ENCODE measurements at regions not wholly inside any gene's neighbourhood (a gene's known extent, or its start where the extent isn't known, plus 50 kb on each side); places are given as distances from the start of the nearest gene placed in this dataset.

DNA sequence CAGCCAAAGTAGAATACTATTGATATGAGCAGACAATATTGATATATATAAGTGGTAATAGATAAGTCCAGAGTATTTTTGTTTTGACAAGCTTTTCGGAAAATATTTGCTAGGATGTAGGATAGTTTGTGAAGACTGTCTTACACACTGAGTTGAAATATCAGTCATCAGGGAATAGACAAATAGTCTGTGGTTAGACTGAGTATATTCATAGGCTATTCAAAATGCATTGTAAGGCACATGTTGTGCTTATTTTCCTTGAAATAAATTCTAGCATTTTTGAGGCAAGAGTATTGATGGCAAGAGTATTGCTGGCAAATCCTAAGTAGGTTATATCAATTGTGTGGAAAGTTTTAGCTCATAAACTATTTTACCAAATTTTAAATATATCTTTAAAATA lies 201.1 kb downstream of the LRIG3 start:
- H3K4me3 ChIP-seq (ENCODE audit: low read length in 2 of 2) = no peak overlapping the region
- H3K36me3 ChIP-seq (ENCODE audit: control insufficient read depth in 2 of 2, insufficient read depth in 2 of 2, low read length in 1 of 2) = no peaks in the 10 kb centered on the region
- DNase-seq (ENCODE audit: low read depth in 6 of 9, low spot score in 9 of 9) = no peak
- H3K9me3 ChIP-seq (ENCODE audit: control insufficient read depth in 2 of 2, insufficient read depth in 1 of 2, low read length in 1 of 2) = no peaks in the 10 kb centered on the region
- no peaks in the 10 kb centered on the region for H3K27me3 ChIP-seq (ENCODE audit: control insufficient read depth in 2 of 2, insufficient read depth in 1 of 2, low read length in 1 of 2)
- no peak overlapping the region for H3K27ac ChIP-seq (ENCODE audit: low read depth in 1 of 2, low read length in 1 of 2)
- 99% methylated on average over 1 of the region's 1 CpG for WGBS
- no peaks in the 10 kb centered on the region for H3K4me1 ChIP-seq (ENCODE audit: control insufficient read depth in 2 of 2, insufficient read depth in 2 of 2, low read length in 2 of 2)

- H3K36me3 ChIP-seq (ENCODE audit: control insufficient read depth in 2 of 2, insufficient read depth in 2 of 2, low read length in 1 of 2) = no peaks in the 10 kb centered on the region
Measured at GRCh38 chr12:58720421-58720820, 199.9 kb downstream of the LRIG3 start.

GRCh38 chr12:58725400-58726105 lies 194.8 kb downstream of the LRIG3 start:
- Histone ChIP-seq H3K27ac (ENCODE audit: low read depth in 1 of 2, low read length in 1 of 2) (no peak overlapping the region), H3K27me3 (ENCODE audit: control insufficient read depth in 2 of 2, insufficient read depth in 1 of 2, low read length in 1 of 2) (no peaks in the 10 kb centered on the region), H3K36me3 (ENCODE audit: control insufficient read depth in 2 of 2, insufficient read depth in 2 of 2, low read length in 1 of 2) (no peaks in the 10 kb centered on the region), H3K4me1 (ENCODE audit: control insufficient read depth in 2 of 2, insufficient read depth in 2 of 2, low read length in 2 of 2) (no peaks in the 10 kb centered on the region), H3K9me3 (ENCODE audit: control insufficient read depth in 2 of 2, insufficient read depth in 1 of 2, low read length in 1 of 2) (no peaks in the 10 kb centered on the region), H3K4me3 (ENCODE audit: low read length in 2 of 2) (no peak overlapping the region)
- 87% methylated on average over 5 of the region's 5 CpGs for WGBS
- no peak for DNase-seq (ENCODE audit: low read depth in 6 of 9, low spot score in 9 of 9)

More at GRCh38 chr12:58720421-58720820, 199.9 kb downstream of the LRIG3 start:
- Histone ChIP-seq H3K27ac (ENCODE audit: low read depth in 1 of 2, low read length in 1 of 2) (no peak overlapping the region), H3K9me3 (ENCODE audit: control insufficient read depth in 2 of 2, insufficient read depth in 1 of 2, low read length in 1 of 2) (no peaks in the 10 kb centered on the region), H3K4me3 (ENCODE audit: low read length in 2 of 2) (no peak overlapping the region), H3K4me1 (ENCODE audit: control insufficient read depth in 2 of 2, insufficient read depth in 2 of 2, low read length in 2 of 2) (no peaks in the 10 kb centered on the region), H3K27me3 (ENCODE audit: control insufficient read depth in 2 of 2, insufficient read depth in 1 of 2, low read length in 1 of 2) (no peaks in the 10 kb centered on the region)
- DNase-seq (ENCODE audit: low read depth in 6 of 9, low spot score in 9 of 9) = no peak

DNA sequence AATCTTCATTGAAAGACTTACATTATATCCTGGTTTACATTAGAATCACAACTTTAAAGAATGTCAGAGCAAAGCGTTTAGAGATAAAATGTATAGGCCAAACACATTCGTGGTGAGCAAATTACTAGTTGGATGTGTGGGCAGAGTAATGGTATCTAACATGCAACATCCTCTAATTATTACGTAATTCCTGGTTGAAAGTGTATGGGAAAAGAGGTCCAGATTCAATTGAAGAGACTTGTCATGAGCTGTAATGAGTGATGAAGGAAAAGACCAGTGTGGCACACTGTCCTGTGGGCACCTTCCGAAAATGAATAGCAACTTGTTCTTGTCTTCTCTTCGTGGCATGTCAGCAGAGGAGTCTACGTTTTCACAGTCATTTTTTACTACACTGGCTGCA lies 192.8 kb downstream of the LRIG3 start:
- Histone ChIP-seq H3K27me3 (ENCODE audit: control insufficient read depth in 2 of 2, insufficient read depth in 1 of 2, low read length in 1 of 2) (no peaks in the 10 kb centered on the region), H3K36me3 (ENCODE audit: control insufficient read depth in 2 of 2, insufficient read depth in 2 of 2, low read length in 1 of 2) (no peaks in the 10 kb centered on the region), H3K4me1 (ENCODE audit: control insufficient read depth in 2 of 2, insufficient read depth in 2 of 2, low read length in 2 of 2) (no peaks in the 10 kb centered on the region), H3K27ac (ENCODE audit: low read depth in 1 of 2, low read length in 1 of 2) (no peak overlapping the region), H3K4me3 (ENCODE audit: low read length in 2 of 2) (no peak overlapping the region), H3K9me3 (ENCODE audit: control insufficient read depth in 2 of 2, insufficient read depth in 1 of 2, low read length in 1 of 2) (no peaks in the 10 kb centered on the region)
- WGBS = 87% methylated on average over 6 of the region's 6 CpGs
- DNase-seq (ENCODE audit: low read depth in 6 of 9, low spot score in 9 of 9) = no peak

GRCh38 chr12:58728397-58728796 lies 191.9 kb downstream of the LRIG3 start:
- Histone ChIP-seq H3K36me3 (ENCODE audit: control insufficient read depth in 2 of 2, insufficient read depth in 2 of 2, low read length in 1 of 2) (no peaks in the 10 kb centered on the region), H3K4me1 (ENCODE audit: control insufficient read depth in 2 of 2, insufficient read depth in 2 of 2, low read length in 2 of 2) (no peaks in the 10 kb centered on the region), H3K27ac (ENCODE audit: low read depth in 1 of 2, low read length in 1 of 2) (no peak overlapping the region), H3K9me3 (ENCODE audit: control insufficient read depth in 2 of 2, insufficient read depth in 1 of 2, low read length in 1 of 2) (no peaks in the 10 kb centered on the region), H3K4me3 (ENCODE audit: low read length in 2 of 2) (no peak overlapping the region), H3K27me3 (ENCODE audit: control insufficient read depth in 2 of 2, insufficient read depth in 1 of 2, low read length in 1 of 2) (no peaks in the 10 kb centered on the region)
- no peak for DNase-seq (ENCODE audit: low read depth in 6 of 9, low spot score in 9 of 9)
- WGBS = 88% methylated on average over 1 of the region's 1 CpG

DNA sequence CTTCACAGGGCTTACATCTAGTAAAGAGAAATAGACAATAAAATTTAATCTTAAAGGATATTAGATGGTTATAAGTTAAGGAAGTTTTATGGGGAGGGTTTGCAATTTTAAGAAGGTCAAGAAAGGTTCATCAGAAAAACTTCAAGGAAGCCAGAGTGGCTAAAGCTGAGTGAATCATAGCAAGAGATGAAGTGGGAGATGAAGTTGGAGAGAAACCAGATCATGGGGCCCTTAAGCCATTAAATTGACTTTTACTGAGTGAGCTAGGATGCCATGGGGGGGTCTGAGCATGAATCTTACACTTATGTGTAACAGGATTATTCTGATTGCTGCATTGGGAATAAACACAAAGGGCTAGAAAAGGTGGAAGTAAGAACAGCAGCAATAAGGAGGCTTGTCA lies 189.2 kb downstream of the LRIG3 start:
- Histone ChIP-seq H3K27me3 (ENCODE audit: control insufficient read depth in 2 of 2, insufficient read depth in 1 of 2, low read length in 1 of 2) (no peaks in the 10 kb centered on the region), H3K9me3 (ENCODE audit: control insufficient read depth in 2 of 2, insufficient read depth in 1 of 2, low read length in 1 of 2) (no peaks in the 10 kb centered on the region), H3K27ac (ENCODE audit: low read depth in 1 of 2, low read length in 1 of 2) (no peak overlapping the region), H3K4me1 (ENCODE audit: control insufficient read depth in 2 of 2, insufficient read depth in 2 of 2, low read length in 2 of 2) (no peaks in the 10 kb centered on the region), H3K4me3 (ENCODE audit: low read length in 2 of 2) (no peak overlapping the region), H3K36me3 (ENCODE audit: control insufficient read depth in 2 of 2, insufficient read depth in 2 of 2, low read length in 1 of 2) (no peaks in the 10 kb centered on the region)
- no peak for DNase-seq (ENCODE audit: low read depth in 6 of 9, low spot score in 9 of 9)

GRCh38 chr12:58732894-58733293 lies 187.4 kb downstream of the LRIG3 start:
- Histone ChIP-seq H3K4me1 (ENCODE audit: control insufficient read depth in 2 of 2, insufficient read depth in 2 of 2, low read length in 2 of 2) (no peaks in the 10 kb centered on the region), H3K4me3 (ENCODE audit: low read length in 2 of 2) (no peak overlapping the region), H3K27me3 (ENCODE audit: control insufficient read depth in 2 of 2, insufficient read depth in 1 of 2, low read length in 1 of 2) (no peaks in the 10 kb centered on the region), H3K27ac (ENCODE audit: low read depth in 1 of 2, low read length in 1 of 2) (no peak overlapping the region), H3K9me3 (ENCODE audit: control insufficient read depth in 2 of 2, insufficient read depth in 1 of 2, low read length in 1 of 2) (no peaks in the 10 kb centered on the region), H3K36me3 (ENCODE audit: control insufficient read depth in 2 of 2, insufficient read depth in 2 of 2, low read length in 1 of 2) (no peaks in the 10 kb centered on the region)
- WGBS = 91% methylated on average over 3 of the region's 3 CpGs
- no peak for DNase-seq (ENCODE audit: low read depth in 6 of 9, low spot score in 9 of 9)

- no peak for DNase-seq (ENCODE audit: low read depth in 6 of 9, low spot score in 9 of 9)
- no peaks in the 10 kb centered on the region for H3K4me1 ChIP-seq (ENCODE audit: control insufficient read depth in 2 of 2, insufficient read depth in 2 of 2, low read length in 2 of 2)
- WGBS = 96% methylated on average over 2 of the region's 2 CpGs
- H3K4me3 ChIP-seq (ENCODE audit: low read length in 2 of 2) = no peak overlapping the region
- no peaks in the 10 kb centered on the region for H3K36me3 ChIP-seq (ENCODE audit: control insufficient read depth in 2 of 2, insufficient read depth in 2 of 2, low read length in 1 of 2)
- no peaks in the 10 kb centered on the region for H3K9me3 ChIP-seq (ENCODE audit: control insufficient read depth in 2 of 2, insufficient read depth in 1 of 2, low read length in 1 of 2)
- no peaks in the 10 kb centered on the region for H3K27me3 ChIP-seq (ENCODE audit: control insufficient read depth in 2 of 2, insufficient read depth in 1 of 2, low read length in 1 of 2)
- no peak overlapping the region for H3K27ac ChIP-seq (ENCODE audit: low read depth in 1 of 2, low read length in 1 of 2)
Measured at GRCh38 chr12:58741226-58741625, 179.1 kb downstream of the LRIG3 start.

DNA sequence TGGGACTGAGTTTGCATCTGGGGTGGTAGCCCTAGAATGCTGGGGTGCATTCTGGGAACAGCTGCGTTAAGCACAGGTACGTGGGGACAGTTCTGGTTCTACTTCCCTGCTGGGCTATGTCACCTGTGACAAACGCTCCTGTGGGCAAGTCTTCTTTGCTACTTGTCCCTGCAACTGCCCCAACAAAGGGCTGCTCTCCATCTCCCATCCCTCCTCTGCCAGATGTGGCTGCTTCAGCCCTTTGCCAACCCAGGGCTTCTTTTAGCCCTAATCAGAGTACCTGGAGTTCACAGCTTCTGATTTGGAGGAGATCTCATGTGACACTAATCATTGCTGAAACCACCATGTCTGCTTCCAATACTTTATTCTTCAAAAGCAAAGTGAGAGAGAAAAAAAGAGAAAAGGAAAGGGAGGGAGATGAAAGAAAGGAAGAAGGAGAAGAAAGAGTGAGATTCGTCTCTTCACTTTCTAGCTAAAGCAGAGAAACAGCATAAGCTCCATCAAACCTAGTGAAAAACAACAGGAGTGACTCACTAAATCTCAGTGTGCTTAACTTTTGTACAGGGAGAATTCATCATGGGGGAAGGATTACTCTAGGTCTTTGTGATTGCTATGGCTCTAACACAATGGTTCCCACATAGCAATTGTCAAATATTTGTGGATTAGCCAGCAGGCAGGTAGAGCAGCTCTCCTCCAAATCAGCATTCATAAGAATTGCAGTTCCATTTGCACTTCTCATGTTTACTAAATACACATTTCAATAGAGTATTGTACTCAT lies 174.8 kb downstream of the LRIG3 start:
- WGBS = 84% methylated on average over 4 of the region's 4 CpGs
- no peak for DNase-seq (ENCODE audit: low read depth in 6 of 9, low spot score in 9 of 9)
- Histone ChIP-seq H3K36me3 (ENCODE audit: control insufficient read depth in 2 of 2, insufficient read depth in 2 of 2, low read length in 1 of 2) (no peaks in the 10 kb centered on the region), H3K9me3 (ENCODE audit: control insufficient read depth in 2 of 2, insufficient read depth in 1 of 2, low read length in 1 of 2) (no peaks in the 10 kb centered on the region), H3K4me1 (ENCODE audit: control insufficient read depth in 2 of 2, insufficient read depth in 2 of 2, low read length in 2 of 2) (no peaks in the 10 kb centered on the region), H3K27ac (ENCODE audit: low read depth in 1 of 2, low read length in 1 of 2) (no peak overlapping the region), H3K4me3 (ENCODE audit: low read length in 2 of 2) (no peak overlapping the region), H3K27me3 (ENCODE audit: control insufficient read depth in 2 of 2, insufficient read depth in 1 of 2, low read length in 1 of 2) (no peaks in the 10 kb centered on the region)

All from thymus (tissue), 11 donors.